Type B pancreatic cell (in vitro differentiated cells): ENCODE measurements at regions not wholly inside any gene's neighbourhood (a gene's known extent, or its start where the extent isn't known, plus 50 kb on each side); places are given as distances from the start of the nearest gene placed in this dataset.

ENCODE experiments used
- DNase-seq: peaks from one replicate; pipeline ENCODE4 v3.0.0; 2021; ENCODE audit warnings: mixed read lengths; ENCODE audit not compliant: unreplicated experiment; ENCODE audit errors: extremely low spot score
- H3K27ac Mint-ChIP-seq: 2 replicates; pipeline ENCODE4 v1.8.0; 2021; ENCODE audit warnings: mild to moderate bottlenecking, mixed read lengths
- H3K27me3 Mint-ChIP-seq: 2 replicates; pipeline ENCODE4 v1.8.0; 2021; ENCODE audit warnings: mixed read lengths
- H3K36me3 Mint-ChIP-seq: 2 replicates; pipeline ENCODE4 v1.8.0; 2021; ENCODE audit warnings: mixed read lengths
- H3K4me1 Mint-ChIP-seq: one replicate; pipeline ENCODE4 v1.8.0; 2021; ENCODE audit warnings: mixed read lengths; ENCODE audit not compliant: unreplicated experiment
- H3K4me3 Mint-ChIP-seq: 2 replicates; pipeline ENCODE4 v1.8.0; 2021; ENCODE audit warnings: mild to moderate bottlenecking, mixed read lengths
- H3K9me3 Mint-ChIP-seq: 2 replicates; pipeline ENCODE4 v1.8.0; 2021; ENCODE audit warnings: mixed read lengths
- CTCF ChIP-seq: fragments of 200-600 bp; sonication (generic); conservative IDR thresholded peaks from 2 replicates; pipeline ENCODE4 v1.5.0; 2021; ENCODE audit warnings: antibody characterized with exemption, mild to moderate bottlenecking

- Mint-ChIP-seq H3K4me3 (no peak overlapping the region), H3K27ac (no peak overlapping the region), H3K27me3 (no peaks in the 10 kb centered on the region), H3K9me3 (no peaks in the 10 kb centered on the region), H3K36me3 (no peaks in the 10 kb centered on the region), H3K4me1 (no peaks in the 10 kb centered on the region)
- no peak for TF ChIP-seq CTCF
- DNase-seq: no peak
Measured at GRCh38 chr18:8536922-8537321, 72.3 kb upstream of the RAB12 start.

GRCh38 chr18:8537400-8537799 is 71.8 kb upstream of the RAB12 start:
- no peaks in the 10 kb centered on the region for H3K9me3 Mint-ChIP-seq
- no peak overlapping the region for H3K4me3 Mint-ChIP-seq
- no peaks in the 10 kb centered on the region for H3K27me3 Mint-ChIP-seq
- no peak for DNase-seq
- H3K4me1 Mint-ChIP-seq: no peaks in the 10 kb centered on the region
- no peak overlapping the region for H3K27ac Mint-ChIP-seq
- TF ChIP-seq CTCF: no peak
- no peaks in the 10 kb centered on the region for H3K36me3 Mint-ChIP-seq

GRCh38 chr18:8538935-8539334 is 70.3 kb upstream of the RAB12 start:
- no peaks in the 10 kb centered on the region for H3K9me3 Mint-ChIP-seq
- DNase-seq: no peak
- H3K36me3 Mint-ChIP-seq: no peaks in the 10 kb centered on the region
- no peaks in the 10 kb centered on the region for H3K4me1 Mint-ChIP-seq
- H3K27ac Mint-ChIP-seq: no peak overlapping the region
- H3K4me3 Mint-ChIP-seq: no peak overlapping the region
- no peak for TF ChIP-seq CTCF
- H3K27me3 Mint-ChIP-seq: no peaks in the 10 kb centered on the region

GRCh38 chr18:8546677-8547076 is 62.6 kb upstream of the RAB12 start:
- no peak overlapping the region for H3K27ac Mint-ChIP-seq
- H3K27me3 Mint-ChIP-seq: no peaks in the 10 kb centered on the region
- no peak overlapping the region for H3K4me3 Mint-ChIP-seq
- no peaks in the 10 kb centered on the region for H3K9me3 Mint-ChIP-seq
- DNase-seq: no peak
- no peaks in the 10 kb centered on the region for H3K4me1 Mint-ChIP-seq
- no peaks in the 10 kb centered on the region for H3K36me3 Mint-ChIP-seq
- no peak for TF ChIP-seq CTCF

- Mint-ChIP-seq H3K4me3 (no peak overlapping the region), H3K27ac (no peak overlapping the region), H3K4me1 (no peaks in the 10 kb centered on the region), H3K36me3 (no peaks in the 10 kb centered on the region), H3K9me3 (no peaks in the 10 kb centered on the region), H3K27me3 (no peaks in the 10 kb centered on the region)
- DNase-seq: no peak
- TF ChIP-seq CTCF: no peak
Measured at GRCh38 chr18:8548186-8548585, 61.1 kb upstream of the RAB12 start.

GRCh38 chr18:8549254-8549757 is 59.9 kb upstream of the RAB12 start:
- Mint-ChIP-seq H3K4me1 (no peaks in the 10 kb centered on the region), H3K27ac (no peak overlapping the region), H3K9me3 (no peaks in the 10 kb centered on the region), H3K27me3 (no peaks in the 10 kb centered on the region), H3K4me3 (no peak overlapping the region), H3K36me3 (no peaks in the 10 kb centered on the region)
- DNase-seq: no peak
- TF ChIP-seq CTCF: no peak
